BJ (cell line): ENCODE measurements at regions not wholly inside any gene's neighbourhood (a gene's known extent, or its start where the extent isn't known, plus 50 kb on each side); places are given as distances from the start of the nearest gene placed in this dataset.

Source experiments
- CTCF ChIA-PET: fragments of 350-600 bp; formaldehyde crosslinking; extraction: SDS; loops from one replicate; lab custom pipeline; 2021; ENCODE audit warnings: antibody characterized with exemption, inconsistent platforms; lab: Yijun Ruan, JAX
- POLR2A ChIA-PET: fragments of 300-600 bp; sonication (Branson Sonifier 250); formaldehyde crosslinking; extraction: SDS; loops from one replicate; lab custom pipeline; 2021; ENCODE audit warnings: antibody characterized with exemption; lab: Charles Lee
- DNase-seq: peaks from one replicate; pipeline ENCODE4 v3.0.0-alpha.2; 2011; ENCODE audit warnings: low read depth
- H3K27me3 ChIP-seq: 2 replicates; pipeline ENCODE4 v1.6.0; 2011; ENCODE audit warnings: low read length; ENCODE audit not compliant: control insufficient read depth, insufficient read depth
- H3K36me3 ChIP-seq: 2 replicates; pipeline ENCODE4 v1.5.1; 2011; ENCODE audit warnings: low read length; ENCODE audit not compliant: control insufficient read depth, insufficient read depth
- H3K4me3 ChIP-seq: 2 replicates; pipeline ENCODE4 v1.5.1; 2011; ENCODE audit warnings: low read depth, mild to moderate bottlenecking, control low read depth, low read length
- CTCF ChIP-seq: IDR thresholded peaks from 2 replicates; pipeline ENCODE4 v1.5.1; 2011; ENCODE audit warnings: low read depth, mild to moderate bottlenecking, control low read depth, inconsistent platforms, low read length, moderate library complexity; ENCODE audit not compliant: insufficient read depth

GRCh38 chr13:64300239-64300638 lies 2884.6 kb upstream of the PCDH20 start:
- no peak for TF ChIP-seq CTCF
- Histone ChIP-seq H3K4me3 (no peak overlapping the region), H3K36me3 (no peaks in the 10 kb centered on the region), H3K27me3 (no peaks in the 10 kb centered on the region)
- POLR2A ChIA-PET = no interaction called here
- DNase-seq = no peak
- CTCF ChIA-PET = no interaction called here

GRCh38 chr13:64293923-64294322 lies 2878.3 kb upstream of the PCDH20 start:
- Histone ChIP-seq H3K4me3 (no peak overlapping the region), H3K36me3 (no peaks in the 10 kb centered on the region), H3K27me3 (no peaks in the 10 kb centered on the region)
- no peak for DNase-seq
- ChIA-PET CTCF (no interaction called here), POLR2A (no interaction called here)
- no peak for TF ChIP-seq CTCF

- TF ChIP-seq CTCF = no peak
- Histone ChIP-seq H3K36me3 (no peaks in the 10 kb centered on the region), H3K27me3 (no peaks in the 10 kb centered on the region), H3K4me3 (no peak overlapping the region)
- ChIA-PET POLR2A (no interaction called here), CTCF (no interaction called here)
- DNase-seq = no peak
These were observed 2874.1 kb upstream of the PCDH20 start for GRCh38 chr13:64289702-64290101.

- H3K27me3 ChIP-seq = no peaks in the 10 kb centered on the region
- no peak overlapping the region for H3K4me3 ChIP-seq
- no peaks in the 10 kb centered on the region for H3K36me3 ChIP-seq
- ChIA-PET POLR2A (no interaction called here), CTCF (no interaction called here)
- no peak for DNase-seq
- no peak for TF ChIP-seq CTCF
These were observed 2868.3 kb upstream of the PCDH20 start for GRCh38 chr13:64283926-64284325.

- POLR2A ChIA-PET = no interaction called here
- DNase-seq = peak; percentile 26
- Histone ChIP-seq H3K4me3 (no peak overlapping the region), H3K27me3 (no peaks in the 10 kb centered on the region), H3K36me3 (no peaks in the 10 kb centered on the region)
- CTCF ChIA-PET = no interaction called here
- no peak for TF ChIP-seq CTCF
These were observed 2862.8 kb upstream of the PCDH20 start for GRCh38 chr13:64278493-64278892.
